Sigmoid colon (tissue), 6 donors: ENCODE measurements at regions not wholly inside any gene's neighbourhood (a gene's known extent, or its start where the extent isn't known, plus 50 kb on each side); places are given as distances from the start of the nearest gene placed in this dataset.

Experiments
- DNase-seq: peaks from one replicate; pipeline ENCODE4 v3.0.0-alpha.2; 2019
- H3K27ac ChIP-seq, 4 donors: fragments of 200-600 bp; sonication (generic); one replicate each; pipeline ENCODE4 v1.5.1; 2016 to 2019; ENCODE audit warnings: mild to moderate bottlenecking in 1 of 4
- H3K27me3 ChIP-seq, 3 donors: fragments of 200-600 bp; sonication (generic); one replicate each; pipeline ENCODE4 v1.5.1; 2019; ENCODE audit warnings: mild to moderate bottlenecking in 1 of 3
- H3K36me3 ChIP-seq, 4 donors: fragments of 200-600 bp; sonication (generic); one replicate each; pipeline ENCODE4 v1.5.1; 2016 to 2019
- H3K4me1 ChIP-seq, 4 donors: fragments of 200-600 bp; sonication (generic); one replicate each; pipeline ENCODE4 v1.5.1; 2017 to 2019
- H3K4me3 ChIP-seq, 4 donors: fragments of 200-600 bp; sonication (generic); one replicate each; pipeline ENCODE4 v1.5.1; 2017 to 2019; ENCODE audit warnings: mild to moderate bottlenecking in 2 of 4, moderate library complexity in 1 of 4
- H3K9me3 ChIP-seq, 4 donors: fragments of 200-600 bp in 3 of 4; sonication (generic) in 3 of 4; one replicate each; pipeline versions ENCODE4 v1.5.1 to v1.6.1; 2013 to 2019
- EP300 ChIP-seq, 4 donors: sonication (generic); formaldehyde crosslinking; IDR thresholded peaks; one replicate each; pipeline ENCODE4 v1.6.1; 2017; ENCODE audit warnings: antibody characterized with exemption in 4 of 4
- POLR2A ChIP-seq, 2 donors: fragments of 450-650 bp; IDR thresholded peaks; one replicate each; pipeline ENCODE4 v1.6.1; 2016; ENCODE audit warnings: antibody characterized with exemption in 2 of 2, mild to moderate bottlenecking in 2 of 2, moderate library complexity in 2 of 2
- POLR2AphosphoS5 ChIP-seq, 4 donors: sonication (generic); formaldehyde crosslinking; IDR thresholded peaks; one replicate each; pipeline ENCODE4 v1.6.1; 2017; ENCODE audit warnings: antibody characterized with exemption in 4 of 4
- WGBS, 2 donors: extraction: QIAGEN DNeasy Blood & Tissue Kit; methylation state at CpG; one replicate each; pipeline ENCODE4 v1.1.7; 2013; 5-methylcytosine and 5-hydroxymethylcytosine counted together
- intact Hi-C: fragments of 100-400 bp; cut with DNase I; formaldehyde crosslinking; loops from one replicate; pipeline ENCODE4 v1.15.1; 2023
- TF ChIP-seq, protein P1 (sequence below), 4 experiments: fragments of 450-650 bp in 3 of 4; fragments of 200-600 bp in 1 of 4; IDR thresholded peaks; one replicate each; pipeline ENCODE4 v1.5.1; 2016 to 2019; ENCODE audit warnings: antibody characterized with exemption in 4 of 4, mild to moderate bottlenecking in 3 of 4, moderate library complexity in 2 of 4
- donor health status: healthy with polysubstance abuse.
- donor health status: healthy.

DNA sequence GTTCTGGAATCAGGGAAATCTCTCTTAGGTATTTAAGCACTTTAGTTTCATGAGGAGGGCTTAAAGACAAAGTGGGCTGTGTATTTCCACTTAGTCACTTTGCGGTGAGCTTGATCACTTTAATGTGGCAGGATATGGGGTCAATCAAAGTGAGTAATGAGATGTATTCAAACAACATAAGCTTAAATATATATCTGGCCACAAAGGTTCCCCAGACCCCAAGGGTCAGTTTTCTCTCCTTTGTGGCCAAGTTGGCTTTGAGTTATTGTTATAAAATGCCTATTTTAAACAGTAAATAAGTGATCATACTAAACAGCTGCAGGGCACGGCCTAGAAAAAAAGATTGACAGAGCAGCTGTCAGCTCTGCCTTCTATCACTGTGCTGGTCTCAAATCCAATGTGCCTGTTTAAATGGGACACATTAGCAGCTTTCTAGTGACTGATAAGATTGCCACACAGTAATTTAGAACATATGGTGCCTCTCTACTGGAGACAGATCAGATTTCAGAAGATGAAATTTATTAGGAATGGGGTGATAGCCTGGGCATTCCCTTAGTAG is 363.9 kb downstream of the AGTPBP1 start:
- DNase-seq: no peak
- no peak overlapping the region for H3K27ac ChIP-seq
- H3K9me3 ChIP-seq: no peaks in the 10 kb centered on the region
- 52 to 72% methylated on average over 2 of the region's 2 CpGs for WGBS, 2 donors
- no peaks in the 10 kb centered on the region for H3K4me1 ChIP-seq
- TF ChIP-seq, protein P1, sequence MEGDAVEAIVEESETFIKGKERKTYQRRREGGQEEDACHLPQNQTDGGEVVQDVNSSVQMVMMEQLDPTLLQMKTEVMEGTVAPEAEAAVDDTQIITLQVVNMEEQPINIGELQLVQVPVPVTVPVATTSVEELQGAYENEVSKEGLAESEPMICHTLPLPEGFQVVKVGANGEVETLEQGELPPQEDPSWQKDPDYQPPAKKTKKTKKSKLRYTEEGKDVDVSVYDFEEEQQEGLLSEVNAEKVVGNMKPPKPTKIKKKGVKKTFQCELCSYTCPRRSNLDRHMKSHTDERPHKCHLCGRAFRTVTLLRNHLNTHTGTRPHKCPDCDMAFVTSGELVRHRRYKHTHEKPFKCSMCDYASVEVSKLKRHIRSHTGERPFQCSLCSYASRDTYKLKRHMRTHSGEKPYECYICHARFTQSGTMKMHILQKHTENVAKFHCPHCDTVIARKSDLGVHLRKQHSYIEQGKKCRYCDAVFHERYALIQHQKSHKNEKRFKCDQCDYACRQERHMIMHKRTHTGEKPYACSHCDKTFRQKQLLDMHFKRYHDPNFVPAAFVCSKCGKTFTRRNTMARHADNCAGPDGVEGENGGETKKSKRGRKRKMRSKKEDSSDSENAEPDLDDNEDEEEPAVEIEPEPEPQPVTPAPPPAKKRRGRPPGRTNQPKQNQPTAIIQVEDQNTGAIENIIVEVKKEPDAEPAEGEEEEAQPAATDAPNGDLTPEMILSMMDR (IDR thresholded peaks at IDR 0.05): no peak
- TF ChIP-seq EP300 (IDR thresholded peaks at IDR 0.05) (no peak), POLR2AphosphoS5 (IDR thresholded peaks at IDR 0.05) (no peak), POLR2A (IDR thresholded peaks at IDR 0.05) (no peak)
- intact Hi-C loops: no loop called here
- no peaks in the 10 kb centered on the region for H3K36me3 ChIP-seq
- no peaks in the 10 kb centered on the region for H3K27me3 ChIP-seq
- H3K4me3 ChIP-seq: no peak overlapping the region

DNA sequence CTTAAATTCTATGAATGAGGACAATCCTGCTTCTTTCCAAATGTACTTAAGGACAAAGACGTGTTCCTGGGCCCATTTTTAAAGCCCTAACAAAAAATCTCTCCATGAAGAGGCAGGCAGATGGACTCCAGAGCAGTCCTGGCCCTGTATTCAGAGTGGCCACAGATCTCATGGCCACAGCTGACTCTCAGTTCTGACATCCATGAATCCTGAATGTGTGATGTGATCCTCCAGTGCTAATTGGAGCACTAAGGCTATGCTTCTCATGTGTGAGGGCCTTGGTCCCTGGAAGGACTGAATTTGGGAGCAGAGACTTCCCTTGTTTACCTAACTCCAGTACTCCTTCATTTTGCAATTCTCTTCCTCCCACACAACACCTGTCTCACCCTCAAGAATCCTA is 373.0 kb downstream of the AGTPBP1 start:
- WGBS, 2 donors: 61 to 86% methylated on average over 1 of the region's 1 CpG
- Histone ChIP-seq H3K9me3 (no peaks in the 10 kb centered on the region), H3K27me3 (no peaks in the 10 kb centered on the region), H3K36me3 (no peaks in the 10 kb centered on the region), H3K4me3 (no peak overlapping the region), H3K4me1 (no peaks in the 10 kb centered on the region), H3K27ac (no peak overlapping the region)
- intact Hi-C loops: no loop called here
- DNase-seq: no peak
- TF ChIP-seq EP300 (IDR thresholded peaks at IDR 0.05) (no peak), POLR2AphosphoS5 (IDR thresholded peaks at IDR 0.05) (no peak), POLR2A (IDR thresholded peaks at IDR 0.05) (no peak)
- TF ChIP-seq, protein P1 (IDR thresholded peaks at IDR 0.05): no peak

DNA sequence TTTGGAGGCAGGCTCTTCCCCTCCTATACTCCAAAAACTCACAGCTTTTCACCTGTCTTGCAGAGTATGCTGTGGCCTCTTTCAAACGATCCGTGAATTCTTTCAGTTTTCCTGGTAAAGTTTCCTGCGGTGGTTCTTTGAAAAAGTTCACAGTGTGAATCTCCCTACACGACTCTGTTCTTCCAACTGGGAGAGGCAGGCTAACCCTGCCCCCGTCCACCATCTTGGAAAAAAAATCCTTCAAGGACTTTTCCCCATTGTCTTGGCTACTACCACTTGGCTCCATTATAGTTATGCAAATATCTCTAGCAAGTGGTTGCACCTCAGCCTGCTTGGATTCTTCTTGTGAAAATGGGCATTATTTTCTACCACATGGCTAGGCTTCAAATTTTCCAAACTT is 382.6 kb downstream of the AGTPBP1 start:
- no peak for TF ChIP-seq EP300 (IDR thresholded peaks at IDR 0.05)
- TF ChIP-seq, protein P1 (IDR thresholded peaks at IDR 0.05): no peak
- TF ChIP-seq POLR2A (IDR thresholded peaks at IDR 0.05): no peak
- no peak for TF ChIP-seq POLR2AphosphoS5 (IDR thresholded peaks at IDR 0.05)
- DNase-seq: no peak
- WGBS, 2 donors: 85 to 87% methylated on average over 5 of the region's 5 CpGs

DNA sequence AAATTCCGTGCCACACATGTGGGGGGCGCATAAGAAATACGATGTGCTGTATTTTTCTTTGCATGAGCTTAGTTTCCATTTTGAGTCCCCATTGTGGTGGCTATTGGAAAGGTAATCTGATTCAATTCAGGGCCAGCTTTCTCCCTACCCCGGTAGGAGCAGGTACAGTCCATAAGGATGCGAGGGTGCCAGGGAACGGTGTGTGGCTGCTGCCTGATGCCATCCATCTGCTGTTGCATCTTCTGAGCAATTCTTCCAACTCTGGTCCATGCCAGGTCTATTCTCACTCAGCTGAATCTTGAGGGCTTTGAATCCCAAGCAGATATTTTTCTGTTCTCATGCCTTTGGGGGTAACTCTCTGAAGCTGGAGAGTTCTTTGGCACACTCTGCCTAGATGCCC is 392.7 kb downstream of the AGTPBP1 start:
- Histone ChIP-seq H3K4me3 (no peak overlapping the region), H3K27ac (no peak overlapping the region), H3K9me3 (no peaks in the 10 kb centered on the region), H3K27me3 (no peaks in the 10 kb centered on the region), H3K4me1 (no peaks in the 10 kb centered on the region), H3K36me3 (no peaks in the 10 kb centered on the region)
- TF ChIP-seq, protein P1 (IDR thresholded peaks at IDR 0.05): no peak
- TF ChIP-seq POLR2A (IDR thresholded peaks at IDR 0.05): no peak
- no peak for TF ChIP-seq POLR2AphosphoS5 (IDR thresholded peaks at IDR 0.05)
- intact Hi-C loops: no loop called here
- no peak for DNase-seq
- WGBS, 2 donors: 89 to 97% methylated on average over 6 of the region's 6 CpGs

More for the DNA sequence above, 382.6 kb downstream of the AGTPBP1 start:
- Histone ChIP-seq H3K9me3 (peaks cover 0 to 5% (median 0%) of the 10 kb centered on the region in 4 donors), H3K36me3 (no peaks in the 10 kb centered on the region), H3K27me3 (no peaks in the 10 kb centered on the region), H3K27ac (no peak overlapping the region), H3K4me1 (no peaks in the 10 kb centered on the region), H3K4me3 (no peak overlapping the region)
- intact Hi-C loops: no loop called here

DNA sequence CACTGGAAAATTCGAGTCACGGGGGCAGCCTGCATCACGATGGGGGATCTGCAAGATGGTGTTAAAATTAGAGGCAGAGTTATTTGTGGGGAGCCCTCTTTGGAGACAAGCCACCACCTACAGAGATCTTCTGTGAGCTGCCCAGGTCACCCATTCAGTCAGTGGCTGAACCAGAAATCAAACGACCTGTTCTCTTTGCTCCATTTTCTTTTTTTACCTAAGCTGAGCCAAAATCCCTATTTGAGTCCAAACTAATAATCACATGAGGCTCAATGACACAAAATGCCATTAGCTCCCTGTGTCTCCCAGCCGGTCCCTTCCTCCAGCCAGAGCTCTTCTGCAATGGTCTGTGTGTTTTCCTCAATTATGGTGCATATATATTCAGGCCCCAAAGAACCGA is 394.2 kb downstream of the AGTPBP1 start:
- TF ChIP-seq POLR2A (IDR thresholded peaks at IDR 0.05): no peak
- TF ChIP-seq EP300 (IDR thresholded peaks at IDR 0.05): no peak
- TF ChIP-seq, protein P1 (IDR thresholded peaks at IDR 0.05): no peak
- no peak for TF ChIP-seq POLR2AphosphoS5 (IDR thresholded peaks at IDR 0.05)
- no peaks in the 10 kb centered on the region for H3K27me3 ChIP-seq
- H3K4me1 ChIP-seq: no peaks in the 10 kb centered on the region
- 65 to 82% methylated on average over 6 of the region's 6 CpGs for WGBS, 2 donors
- H3K36me3 ChIP-seq: no peaks in the 10 kb centered on the region
- no peak overlapping the region for H3K4me3 ChIP-seq
- no peak overlapping the region for H3K27ac ChIP-seq
- no peak for DNase-seq
- no peaks in the 10 kb centered on the region for H3K9me3 ChIP-seq
- intact Hi-C loops: no loop called here
